OCI-LY1 (cell line): ENCODE measurements at regions not wholly inside any gene's neighbourhood (a gene's known extent, or its start where the extent isn't known, plus 50 kb on each side); places are given as distances from the start of the nearest gene placed in this dataset.

ENCODE experiments used
- CTCF ChIP-seq: fragments of 200-600 bp; sonication (generic), shearing (Covaris generic); IDR thresholded peaks from 2 replicates; pipeline ENCODE4 v1.5.1; 2017; ENCODE audit warnings: mild to moderate bottlenecking, antibody characterized with exemption, low read length, moderate library complexity, mixed read lengths
- EZH2 ChIP-seq: fragments of 200-600 bp; sonication (generic), shearing (Covaris generic); IDR thresholded peaks from 2 replicates; pipeline ENCODE4 v1.8.0; 2017; ENCODE audit warnings: borderline replicate concordance, mixed run types, mild to moderate bottlenecking, antibody characterized with exemption, low read length, moderate library complexity, mixed read lengths

- TF ChIP-seq CTCF: no peak
- TF ChIP-seq EZH2: no peak
Measured at GRCh38 chr20:17871181-17871580, 97.4 kb downstream of the SNX5 start.
